ENCODE measurements at regions not wholly inside any gene's neighbourhood (a gene's known extent, or its start where the extent isn't known, plus 50 kb on each side); places are given as distances from the start of the nearest gene placed in this dataset.

GRCh38 chr2:158046121-158046880 is 55.4 kb upstream of the UPP2 start:
- H4K20me1 ChIP-seq (replicated peaks; ENCODE audit: control insufficient read depth, extremely low read depth, insufficient read depth, low read length) = no peaks in the 10 kb centered on the region
- no peaks in the 10 kb centered on the region for H3K79me2 ChIP-seq (ENCODE audit: control insufficient read depth, insufficient read depth, low read length)
- no peak for DNase-seq (ENCODE audit: low read depth, low spot score)
- no peaks in the 10 kb centered on the region for H3K4me1 ChIP-seq (ENCODE audit: control insufficient read depth, extremely low read depth, insufficient read depth, low read length)
- intact Hi-C loops (cut with micrococcal nuclease) = no loop called here
- no peak overlapping the region for H2AFZ ChIP-seq (ENCODE audit: low read depth, low read length)
- TF ChIP-seq GATA2 (IDR thresholded peaks at IDR 0.05; ENCODE audit: insufficient read depth, insufficient read length, low read depth, low read length) = no peak
- H3K9me1 ChIP-seq (replicated peaks; ENCODE audit: control insufficient read depth, extremely low read depth, insufficient read depth, low read length) = no peaks in the 10 kb centered on the region
- no peak overlapping the region for H3K4me3 ChIP-seq (replicated peaks in 1 of 3; ENCODE audit: insufficient read depth in 1 of 3, low read depth in 1 of 3, low read length in 3 of 3)
- CTCF ChIA-PET = interaction anchor here (1.4 to 1.7 kb wide), 3 partner anchors 12 to 699 kb away, joined by 4 to 6 read pairs (median 5); no protein-coding TSS in a partner anchor
- no peak for FAIRE-seq
- no TSS peak for BruUV-seq (replicated peaks)
- H3K4me2 ChIP-seq (ENCODE audit: insufficient read depth, low read length) = no peak overlapping the region
- no peaks in the 10 kb centered on the region for H3K9me3 ChIP-seq (replicated peaks; ENCODE audit: control insufficient read depth, insufficient read depth, low read length)
- dilution Hi-C loops (cut with MboI; ENCODE audit: extremely low pct_ligation_motif_present, low sequenced_read_pairs) = no loop called here
- H3K27me3 ChIP-seq (ENCODE audit: control insufficient read depth in 2 of 2, insufficient read depth in 2 of 2, low read length in 2 of 2) = peaks cover 0 to 10% of the 10 kb centered on the region in 2 experiments
- H3K27ac ChIP-seq (ENCODE audit: insufficient read depth, low read depth, low read length) = no peak overlapping the region
- H3K9ac ChIP-seq (replicated peaks; ENCODE audit: extremely low read depth, insufficient read depth, low read length) = no peak overlapping the region
- no peaks in the 10 kb centered on the region for H3K36me3 ChIP-seq (ENCODE audit: control insufficient read depth in 2 of 2, extremely low read depth in 1 of 2, insufficient read depth in 2 of 2, low read length in 2 of 2)
- POLR2A ChIA-PET = no interaction called here

- intact Hi-C loops (cut with micrococcal nuclease) = no loop called here
- BruUV-seq (replicated peaks) = no TSS peak
These were observed 56.3 kb upstream of the UPP2 start for GRCh38 chr2:158045362-158045761.

More at GRCh38 chr2:158045362-158045761, 56.3 kb upstream of the UPP2 start:
- POLR2A ChIA-PET = no interaction called here
- no peak overlapping the region for H3K27ac ChIP-seq (ENCODE audit: insufficient read depth, low read depth, low read length)
- H3K4me2 ChIP-seq (ENCODE audit: insufficient read depth, low read length) = no peak overlapping the region
- H3K9me3 ChIP-seq (replicated peaks; ENCODE audit: control insufficient read depth, insufficient read depth, low read length) = no peaks in the 10 kb centered on the region
- CTCF ChIA-PET = no interaction called here
- dilution Hi-C loops (cut with MboI; ENCODE audit: extremely low pct_ligation_motif_present, low sequenced_read_pairs) = no loop called here
- no peak overlapping the region for H2AFZ ChIP-seq (ENCODE audit: low read depth, low read length)
- TF ChIP-seq JUN (IDR thresholded peaks at IDR 0.05; ENCODE audit: borderline replicate concordance, insufficient read depth, insufficient read length, low read depth) (no peak), FOS (IDR thresholded peaks at IDR 0.05; ENCODE audit: borderline replicate concordance, insufficient read depth, low read length) (no peak), POLR2A (IDR thresholded peaks at IDR 0.05; ENCODE audit: low read depth, low read length) (no peak), MYC (IDR thresholded peaks at IDR 0.05; ENCODE audit: low read depth, low read length) (no peak), CTCF (IDR thresholded peaks at IDR 0.05; ENCODE audit: extremely low read depth in 1 of 2, insufficient read depth in 1 of 2, low read depth in 1 of 2, low read length in 2 of 2) (no peak), GATA2 (IDR thresholded peaks at IDR 0.05; ENCODE audit: insufficient read depth, insufficient read length, low read depth, low read length) (no peak), MAX (IDR thresholded peaks at IDR 0.05; ENCODE audit: insufficient read depth, insufficient read length) (no peak), EZH2 (IDR thresholded peaks at IDR 0.05; ENCODE audit: borderline replicate concordance, low read depth, low read length, severe bottlenecking) (no peak), POLR2AphosphoS5 (IDR thresholded peaks at IDR 0.05; ENCODE audit: insufficient read depth, low read depth, low read length) (no peak)
- no peaks in the 10 kb centered on the region for H3K4me1 ChIP-seq (ENCODE audit: control insufficient read depth, extremely low read depth, insufficient read depth, low read length)
- no peak overlapping the region for H3K9ac ChIP-seq (replicated peaks; ENCODE audit: extremely low read depth, insufficient read depth, low read length)
- DNase-seq (ENCODE audit: low read depth, low spot score) (no peak), FAIRE-seq (no peak)
- H3K9me1 ChIP-seq (replicated peaks; ENCODE audit: control insufficient read depth, extremely low read depth, insufficient read depth, low read length) = no peaks in the 10 kb centered on the region
- no peaks in the 10 kb centered on the region for H3K36me3 ChIP-seq (ENCODE audit: control insufficient read depth in 2 of 2, extremely low read depth in 1 of 2, insufficient read depth in 2 of 2, low read length in 2 of 2)
- peaks cover 0 to 10% of the 10 kb centered on the region in 2 experiments for H3K27me3 ChIP-seq (ENCODE audit: control insufficient read depth in 2 of 2, insufficient read depth in 2 of 2, low read length in 2 of 2)
- H4K20me1 ChIP-seq (replicated peaks; ENCODE audit: control insufficient read depth, extremely low read depth, insufficient read depth, low read length) = no peaks in the 10 kb centered on the region
- no peak overlapping the region for H3K4me3 ChIP-seq (replicated peaks in 1 of 3; ENCODE audit: insufficient read depth in 1 of 3, low read depth in 1 of 3, low read length in 3 of 3)
- H3K79me2 ChIP-seq (ENCODE audit: control insufficient read depth, insufficient read depth, low read length) = no peaks in the 10 kb centered on the region

Measured in endothelial cell of umbilical vein (primary cell).